Activated CD8-positive, alpha-beta memory T cell treated with anti-CD3 and anti-CD28 coated beads, Interleukin-2, amount 10 ng/mL, durations not matched to agents 7 days and 5 days (primary cell): ENCODE measurements at regions not wholly inside any gene's neighbourhood (a gene's known extent, or its start where the extent isn't known, plus 50 kb on each side); places are given as distances from the start of the nearest gene placed in this dataset.

ENCODE experiments used
- ATAC-seq: fragments of 150-1000 bp; cut with Tn5 transposase; one replicate; pipeline ENCODE4 v1.10.0; 2021; ENCODE audit warnings: moderate library complexity
- CTCF ChIA-PET: fragments of 350-600 bp; sonication (Branson Sonifier 250); formaldehyde crosslinking; loops from one replicate; lab custom pipeline; 2021; ENCODE audit warnings: antibody characterized with exemption; lab: Charles Lee
- DNase-seq: peaks from one replicate; pipeline ENCODE4 v3.0.0-alpha.2; 2020
- H3K27ac Mint-ChIP-seq: one replicate; pipeline ENCODE4 v1.8.0; 2021; ENCODE audit warnings: mild to moderate bottlenecking, mixed read lengths
- H3K27me3 Mint-ChIP-seq: one replicate; pipeline ENCODE4 v1.8.0; 2021; ENCODE audit warnings: mixed read lengths
- H3K36me3 Mint-ChIP-seq: one replicate; pipeline ENCODE4 v1.8.0; 2021; ENCODE audit warnings: mild to moderate bottlenecking, mixed read lengths
- H3K4me1 Mint-ChIP-seq: one replicate; pipeline ENCODE4 v1.8.0; 2021; ENCODE audit warnings: mixed read lengths
- H3K4me3 Mint-ChIP-seq: one replicate; pipeline ENCODE4 v1.8.0; 2021; ENCODE audit warnings: mild to moderate bottlenecking, moderate library complexity, mixed read lengths
- H3K9me3 Mint-ChIP-seq: one replicate; pipeline ENCODE4 v1.8.0; 2022; ENCODE audit warnings: low read depth, mixed read lengths

- Mint-ChIP-seq H3K27ac (no peak overlapping the region), H3K4me3 (no peak overlapping the region), H3K27me3 (peaks cover 15% of the 10 kb centered on the region), H3K4me1 (no peaks in the 10 kb centered on the region), H3K36me3 (no peaks in the 10 kb centered on the region), H3K9me3 (no peaks in the 10 kb centered on the region)
- ATAC-seq, result no peak
- no peak for DNase-seq
- CTCF ChIA-PET, result no interaction called here
These were observed 68.9 kb upstream of the CLDN14 start for GRCh38 chr21:36548866-36549265.

- no peaks in the 10 kb centered on the region for H3K36me3 Mint-ChIP-seq
- no peaks in the 10 kb centered on the region for H3K4me1 Mint-ChIP-seq
- H3K4me3 Mint-ChIP-seq, result no peak overlapping the region
- DNase-seq (no peak), ATAC-seq (no peak)
- H3K27me3 Mint-ChIP-seq, result peaks cover 12% of the 10 kb centered on the region
- H3K27ac Mint-ChIP-seq, result no peak overlapping the region
- H3K9me3 Mint-ChIP-seq, result no peaks in the 10 kb centered on the region
- CTCF ChIA-PET, result no interaction called here
These were observed 69.5 kb upstream of the CLDN14 start for GRCh38 chr21:36549470-36549869.

GRCh38 chr21:36550761-36551160 is 70.8 kb upstream of the CLDN14 start:
- Mint-ChIP-seq H3K4me1 (no peaks in the 10 kb centered on the region), H3K27me3 (peaks cover 5% of the 10 kb centered on the region), H3K4me3 (no peak overlapping the region), H3K9me3 (no peaks in the 10 kb centered on the region), H3K36me3 (no peaks in the 10 kb centered on the region), H3K27ac (no peak overlapping the region)
- ATAC-seq (no peak), DNase-seq (no peak)
- CTCF ChIA-PET, result no interaction called here

GRCh38 chr21:36551321-36551720 is 71.4 kb upstream of the CLDN14 start:
- H3K27ac Mint-ChIP-seq, result no peak overlapping the region
- ATAC-seq (no peak), DNase-seq (no peak)
- no peaks in the 10 kb centered on the region for H3K36me3 Mint-ChIP-seq
- no peaks in the 10 kb centered on the region for H3K9me3 Mint-ChIP-seq
- CTCF ChIA-PET, result no interaction called here
- peaks cover 2% of the 10 kb centered on the region for H3K27me3 Mint-ChIP-seq
- H3K4me3 Mint-ChIP-seq, result no peak overlapping the region
- H3K4me1 Mint-ChIP-seq, result no peaks in the 10 kb centered on the region

GRCh38 chr21:36551731-36552433 is 72.0 kb upstream of the CLDN14 start:
- DNase-seq (no peak), ATAC-seq (no peak)
- H3K4me3 Mint-ChIP-seq, result no peak overlapping the region
- peaks cover 3% of the 10 kb centered on the region for H3K27me3 Mint-ChIP-seq
- H3K4me1 Mint-ChIP-seq, result no peaks in the 10 kb centered on the region
- no peak overlapping the region for H3K27ac Mint-ChIP-seq
- no peaks in the 10 kb centered on the region for H3K36me3 Mint-ChIP-seq
- H3K9me3 Mint-ChIP-seq, result no peaks in the 10 kb centered on the region
- CTCF ChIA-PET, result no interaction called here

- H3K4me1 Mint-ChIP-seq, result no peaks in the 10 kb centered on the region
- no peak overlapping the region for H3K27ac Mint-ChIP-seq
- CTCF ChIA-PET, result no interaction called here
- no peak for DNase-seq
- H3K4me3 Mint-ChIP-seq, result no peak overlapping the region
- peaks cover 5% of the 10 kb centered on the region for H3K27me3 Mint-ChIP-seq
- no peaks in the 10 kb centered on the region for H3K9me3 Mint-ChIP-seq
- no peaks in the 10 kb centered on the region for H3K36me3 Mint-ChIP-seq
- ATAC-seq, result no peak
These were observed 72.5 kb upstream of the CLDN14 start for GRCh38 chr21:36552434-36552785.

GRCh38 chr21:36553406-36553805 is 73.5 kb upstream of the CLDN14 start:
- CTCF ChIA-PET, result no interaction called here

GRCh38 chr21:36554411-36555157 is 74.7 kb upstream of the CLDN14 start:
- CTCF ChIA-PET, result no interaction called here
- Mint-ChIP-seq H3K36me3 (no peaks in the 10 kb centered on the region), H3K4me1 (no peaks in the 10 kb centered on the region), H3K27ac (no peak overlapping the region), H3K4me3 (no peak overlapping the region), H3K27me3 (peaks cover 14% of the 10 kb centered on the region), H3K9me3 (no peaks in the 10 kb centered on the region)
- ATAC-seq (no peak), DNase-seq (peak; percentile 16)

More at GRCh38 chr21:36553406-36553805, 73.5 kb upstream of the CLDN14 start:
- H3K9me3 Mint-ChIP-seq, result no peaks in the 10 kb centered on the region
- no peak overlapping the region for H3K4me3 Mint-ChIP-seq
- ATAC-seq (no peak), DNase-seq (no peak)
- no peaks in the 10 kb centered on the region for H3K36me3 Mint-ChIP-seq
- H3K4me1 Mint-ChIP-seq, result no peaks in the 10 kb centered on the region
- H3K27me3 Mint-ChIP-seq, result peaks cover 13% of the 10 kb centered on the region
- H3K27ac Mint-ChIP-seq, result no peak overlapping the region

- CTCF ChIA-PET, result no interaction called here
- no peaks in the 10 kb centered on the region for H3K4me1 Mint-ChIP-seq
- DNase-seq (peak; percentile 16), ATAC-seq (no peak)
- no peaks in the 10 kb centered on the region for H3K9me3 Mint-ChIP-seq
- H3K4me3 Mint-ChIP-seq, result no peak overlapping the region
- no peak overlapping the region for H3K27ac Mint-ChIP-seq
- H3K27me3 Mint-ChIP-seq, result peaks cover 18% of the 10 kb centered on the region
- no peaks in the 10 kb centered on the region for H3K36me3 Mint-ChIP-seq
These were observed 75.4 kb upstream of the CLDN14 start for GRCh38 chr21:36555199-36555800.

GRCh38 chr21:36557316-36557715 is 77.4 kb upstream of the CLDN14 start:
- Mint-ChIP-seq H3K4me3 (no peak overlapping the region), H3K27ac (no peak overlapping the region), H3K9me3 (no peaks in the 10 kb centered on the region), H3K27me3 (peaks cover 21% of the 10 kb centered on the region), H3K4me1 (peaks cover 2% of the 10 kb centered on the region), H3K36me3 (no peaks in the 10 kb centered on the region)
- no peak for DNase-seq
- CTCF ChIA-PET, result no interaction called here
- no peak for ATAC-seq

- CTCF ChIA-PET, result no interaction called here
- no peaks in the 10 kb centered on the region for H3K9me3 Mint-ChIP-seq
- no peak overlapping the region for H3K27ac Mint-ChIP-seq
- no peak for ATAC-seq
- DNase-seq, result no peak
- H3K4me1 Mint-ChIP-seq, result peaks cover 2% of the 10 kb centered on the region
- H3K27me3 Mint-ChIP-seq, result peaks cover 30% of the 10 kb centered on the region
- H3K36me3 Mint-ChIP-seq, result no peaks in the 10 kb centered on the region
- H3K4me3 Mint-ChIP-seq, result no peak overlapping the region
These were observed 81.1 kb upstream of the CLDN14 start for GRCh38 chr21:36560933-36561575.

- H3K4me1 Mint-ChIP-seq, result peaks cover 2% of the 10 kb centered on the region
These were observed 83.5 kb upstream of the CLDN14 start for GRCh38 chr21:36563341-36563926.

GRCh38 chr21:36564647-36565046 is 84.7 kb upstream of the CLDN14 start:
- ATAC-seq (no peak), DNase-seq (no peak)
- no peaks in the 10 kb centered on the region for H3K9me3 Mint-ChIP-seq
- peaks cover 27% of the 10 kb centered on the region for H3K27me3 Mint-ChIP-seq
- H3K4me3 Mint-ChIP-seq, result no peak overlapping the region
- CTCF ChIA-PET, result no interaction called here
- no peaks in the 10 kb centered on the region for H3K36me3 Mint-ChIP-seq
- peaks cover 2% of the 10 kb centered on the region for H3K4me1 Mint-ChIP-seq
- H3K27ac Mint-ChIP-seq, result no peak overlapping the region

More at GRCh38 chr21:36563341-36563926, 83.5 kb upstream of the CLDN14 start:
- Mint-ChIP-seq H3K27ac (no peak overlapping the region), H3K36me3 (no peaks in the 10 kb centered on the region), H3K27me3 (peaks cover 24% of the 10 kb centered on the region), H3K4me3 (no peak overlapping the region), H3K9me3 (no peaks in the 10 kb centered on the region)
- CTCF ChIA-PET, result no interaction called here
- DNase-seq, result no peak
- ATAC-seq, result no peak
